HG03378 (cell line): ENCODE measurements at regions not wholly inside any gene's neighbourhood (a gene's known extent, or its start where the extent isn't known, plus 50 kb on each side); places are given as distances from the start of the nearest gene placed in this dataset.
A peak's percentile ranks its signal among the peaks of the same experiment; 100 is the strongest.

Experiments
- ATAC-seq: cut with Tn5 transposase; IDR thresholded peaks from one replicate; pipeline ENCODE4 v1.9.1; 2021; ENCODE audit warnings: mild to moderate bottlenecking, moderate library complexity; ENCODE audit not compliant: unreplicated experiment

GRCh38 chr10:20993830-20994527 lies 96.9 kb upstream of the NEBL start:
- no peak for ATAC-seq

GRCh38 chr10:20993389-20993788 lies 96.3 kb upstream of the NEBL start:
- ATAC-seq = no peak

- ATAC-seq = no peak
Measured at GRCh38 chr10:20991526-20991925, 94.4 kb upstream of the NEBL start.

GRCh38 chr10:20990604-20991003 lies 93.5 kb upstream of the NEBL start:
- ATAC-seq = no peak

GRCh38 chr10:20988357-20988983 lies 91.4 kb upstream of the NEBL start:
- ATAC-seq = no peak

GRCh38 chr10:20986049-20986448 lies 88.9 kb upstream of the NEBL start:
- no peak for ATAC-seq

GRCh38 chr10:20984662-20985061 lies 87.6 kb upstream of the NEBL start:
- ATAC-seq = no peak

GRCh38 chr10:20981419-20981953 lies 84.4 kb upstream of the NEBL start:
- no peak for ATAC-seq

GRCh38 chr10:20978617-20979016 lies 81.5 kb upstream of the NEBL start:
- no peak for ATAC-seq

- ATAC-seq = no peak
Measured at GRCh38 chr10:20977300-20977699, 80.2 kb upstream of the NEBL start.

GRCh38 chr10:20976891-20977290 lies 79.8 kb upstream of the NEBL start:
- ATAC-seq = no peak

- ATAC-seq = no peak
Measured at GRCh38 chr10:20976390-20976789, 79.3 kb upstream of the NEBL start.

GRCh38 chr10:20975236-20975635 lies 78.1 kb upstream of the NEBL start:
- ATAC-seq = no peak

GRCh38 chr10:20972925-20973324 lies 75.8 kb upstream of the NEBL start:
- ATAC-seq = no peak

GRCh38 chr10:20971901-20972300 lies 74.8 kb upstream of the NEBL start:
- no peak for ATAC-seq

GRCh38 chr10:20970708-20971107 lies 73.6 kb upstream of the NEBL start:
- ATAC-seq = peak; percentile 99

GRCh38 chr10:20970044-20970443 lies 72.9 kb upstream of the NEBL start:
- no peak for ATAC-seq

- ATAC-seq = no peak
Measured at GRCh38 chr10:20966426-20966825, 69.3 kb upstream of the NEBL start.

- no peak for ATAC-seq
Measured at GRCh38 chr10:20963721-20964595, 66.8 kb upstream of the NEBL start.

GRCh38 chr10:20963056-20963455 lies 65.9 kb upstream of the NEBL start:
- no peak for ATAC-seq

- ATAC-seq = no peak
Measured at GRCh38 chr10:20962165-20962564, 65.1 kb upstream of the NEBL start.

- no peak for ATAC-seq
Measured at GRCh38 chr10:20959242-20959641, 62.1 kb upstream of the NEBL start.
